Thoracic aorta (tissue), 2 donors: ENCODE measurements at regions not wholly inside any gene's neighbourhood (a gene's known extent, or its start where the extent isn't known, plus 50 kb on each side); places are given as distances from the start of the nearest gene placed in this dataset.

ENCODE experiments used
- ATAC-seq: fragments of 150-250 bp; one replicate; pipeline ENCODE4 v1.8.0; 2017; ENCODE audit warnings: low read depth; ENCODE audit not compliant: insufficient number of reproducible peaks, low FRiP score
- DNase-seq: peaks from one replicate; pipeline ENCODE4 v3.0.0-alpha.2; 2020; ENCODE audit warnings: low spot score
- H3K27ac ChIP-seq, 2 donors: fragments of 200-600 bp; sonication (generic); 1 replicate in 1 of 2; 2 replicates in 1 of 2; pipeline ENCODE4 v1.5.1; 2016; ENCODE audit warnings: mild to moderate bottlenecking in 2 of 2, moderate library complexity in 2 of 2
- H3K27me3 ChIP-seq: fragments of 200-600 bp; sonication (generic); replicated peaks from 2 replicates; pipeline ENCODE4 v1.6.0; 2016; ENCODE audit warnings: mild to moderate bottlenecking; ENCODE audit not compliant: insufficient read depth
- H3K36me3 ChIP-seq: fragments of 200-600 bp; sonication (generic); one replicate; pipeline ENCODE4 v1.5.1; 2016
- H3K4me1 ChIP-seq, 2 donors: fragments of 200-600 bp; sonication (generic); 1 replicate in 1 of 2; 2 replicates in 1 of 2; pipeline versions ENCODE4 v1.5.1 to v1.6.0; 2016; ENCODE audit warnings: low read depth in 2 of 2, mild to moderate bottlenecking in 1 of 2; ENCODE audit not compliant: control insufficient read depth in 1 of 2
- H3K4me3 ChIP-seq: fragments of 200-600 bp; sonication (generic); 2 replicates; pipeline ENCODE4 v1.5.1; 2016; ENCODE audit warnings: mild to moderate bottlenecking
- H3K9me3 ChIP-seq: fragments of 200-600 bp; sonication (generic); 2 replicates; pipeline ENCODE4 v1.5.1; 2016
- CTCF ChIP-seq: fragments of 200-600 bp; sonication (generic); IDR thresholded peaks from one replicate; pipeline ENCODE4 v1.5.1; 2019; ENCODE audit warnings: antibody characterized with exemption

DNA sequence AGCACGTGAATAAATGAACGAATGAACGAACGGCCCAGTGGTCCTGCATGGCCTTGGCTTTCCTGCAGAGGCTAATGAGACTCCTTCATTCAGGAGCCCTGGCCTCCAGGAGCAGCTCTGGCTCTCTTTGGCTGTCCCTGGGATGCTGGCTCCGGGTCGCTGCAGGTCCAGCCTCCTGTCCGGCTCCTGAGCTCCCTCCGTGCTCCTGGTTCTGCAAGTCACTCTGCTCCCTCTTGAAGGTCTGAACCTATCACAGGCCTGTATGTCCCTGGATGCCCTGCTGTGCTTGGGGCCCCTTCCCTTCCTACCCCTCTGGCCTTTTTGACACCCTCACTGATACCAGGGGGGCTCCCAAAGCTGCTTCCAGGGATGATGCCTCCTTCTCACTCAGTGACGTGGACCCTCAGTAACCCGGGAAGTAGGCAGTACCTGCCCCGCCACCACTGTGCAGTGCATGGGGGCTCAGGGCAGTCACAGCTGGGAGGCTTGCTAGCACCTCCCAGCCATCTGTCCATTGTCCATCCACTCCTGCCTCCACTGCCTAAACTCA is 133.7 kb upstream of the C14orf180 start:
- H3K36me3 ChIP-seq: no peaks in the 10 kb centered on the region
- no peaks in the 10 kb centered on the region for H3K4me1 ChIP-seq
- ATAC-seq: no peak
- no peaks in the 10 kb centered on the region for H3K9me3 ChIP-seq
- TF ChIP-seq CTCF: no peak
- no peaks in the 10 kb centered on the region for H3K27me3 ChIP-seq
- no peak overlapping the region for H3K4me3 ChIP-seq
- H3K27ac ChIP-seq: no peak overlapping the region
- DNase-seq: no peak

DNA sequence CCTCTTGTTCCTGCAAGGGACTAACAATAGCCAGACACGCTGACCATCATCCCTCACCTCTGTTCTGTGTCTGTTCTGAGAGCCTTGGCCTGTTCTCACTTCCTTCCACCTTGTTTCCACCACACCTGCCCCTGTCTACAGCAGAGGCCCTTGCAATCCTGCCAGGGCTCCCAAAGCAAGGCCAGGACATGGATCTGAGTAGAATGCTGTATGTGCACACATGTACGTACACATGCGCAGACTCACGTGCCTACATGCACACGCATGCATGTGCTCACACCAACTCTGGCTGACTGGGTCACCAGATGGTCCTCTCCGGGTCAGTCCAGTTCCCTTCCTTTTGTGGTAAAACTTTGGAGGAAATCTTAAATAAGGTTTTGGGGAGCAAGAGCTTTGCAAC is 133.0 kb upstream of the C14orf180 start:
- TF ChIP-seq CTCF: no peak
- no peaks in the 10 kb centered on the region for H3K36me3 ChIP-seq
- ATAC-seq: no peak
- H3K9me3 ChIP-seq: no peaks in the 10 kb centered on the region
- H3K4me1 ChIP-seq: no peaks in the 10 kb centered on the region
- H3K27ac ChIP-seq: no peak overlapping the region
- H3K27me3 ChIP-seq: no peaks in the 10 kb centered on the region
- DNase-seq: no peak
- H3K4me3 ChIP-seq: no peak overlapping the region

GRCh38 chr14:104447750-104448149 is 131.8 kb upstream of the C14orf180 start:
- ATAC-seq: no peak
- Histone ChIP-seq H3K4me1 (no peaks in the 10 kb centered on the region), H3K27me3 (no peaks in the 10 kb centered on the region), H3K27ac (no peak overlapping the region), H3K9me3 (no peaks in the 10 kb centered on the region), H3K36me3 (no peaks in the 10 kb centered on the region), H3K4me3 (no peak overlapping the region)
- no peak for DNase-seq
- TF ChIP-seq CTCF: no peak

GRCh38 chr14:104448321-104448720 is 131.2 kb upstream of the C14orf180 start:
- Histone ChIP-seq H3K4me1 (no peaks in the 10 kb centered on the region), H3K36me3 (no peaks in the 10 kb centered on the region), H3K4me3 (no peak overlapping the region), H3K27me3 (no peaks in the 10 kb centered on the region), H3K9me3 (no peaks in the 10 kb centered on the region), H3K27ac (no peak overlapping the region)
- no peak for DNase-seq
- TF ChIP-seq CTCF: no peak
- no peak for ATAC-seq

GRCh38 chr14:104448721-104449120 is 130.8 kb upstream of the C14orf180 start:
- no peaks in the 10 kb centered on the region for H3K9me3 ChIP-seq
- no peak for ATAC-seq
- no peaks in the 10 kb centered on the region for H3K4me1 ChIP-seq
- no peaks in the 10 kb centered on the region for H3K36me3 ChIP-seq
- no peak overlapping the region for H3K4me3 ChIP-seq
- H3K27ac ChIP-seq: no peak overlapping the region
- no peaks in the 10 kb centered on the region for H3K27me3 ChIP-seq
- no peak for DNase-seq
- TF ChIP-seq CTCF: no peak
